HL-60 (cell line): ENCODE measurements at regions not wholly inside any gene's neighbourhood (a gene's known extent, or its start where the extent isn't known, plus 50 kb on each side); places are given as distances from the start of the nearest gene placed in this dataset.

ENCODE experiments used
- CTCF ChIP-seq: IDR thresholded peaks from one replicate; pipeline ENCODE4 v1.5.1; 2011; ENCODE audit warnings: low read length, control low read depth, inconsistent platforms; ENCODE audit not compliant: insufficient read depth
- GABPA ChIP-seq: IDR thresholded peaks from 2 replicates; pipeline ENCODE4 v1.6.1; 2012; ENCODE audit warnings: low read depth
- REST ChIP-seq: IDR thresholded peaks from 2 replicates; pipeline ENCODE4 v1.6.1; 2012; ENCODE audit warnings: low read depth; ENCODE audit not compliant: insufficient replicate concordance

- TF ChIP-seq CTCF (no peak), REST (no peak), GABPA (no peak)
Observed at GRCh38 chr9:80233102-80233843, 661.5 kb downstream of the TLE4 start.
